CD14-positive monocyte (primary cell): ENCODE measurements at regions not wholly inside any gene's neighbourhood (a gene's known extent, or its start where the extent isn't known, plus 50 kb on each side); places are given as distances from the start of the nearest gene placed in this dataset.

Experiments used
- DNase-seq, 3 donors: peaks; one replicate each; pipeline ENCODE4 v3.0.0-alpha.2; 2011 to 2022
- H2AFZ ChIP-seq: 2 replicates; pipeline ENCODE4 v1.6.0; 2012; ENCODE audit warnings: mild to moderate bottlenecking, low read depth, low read length, inconsistent platforms; ENCODE audit not compliant: insufficient read depth, poor library complexity, severe bottlenecking
- H3K27ac ChIP-seq, 2 donors: 1 replicate in 1 of 2; 2 replicates in 1 of 2; pipeline ENCODE4 v1.5.1; 2012 to 2013; ENCODE audit warnings: low read length in 2 of 2, control low read depth in 1 of 2, inconsistent platforms in 1 of 2, low read depth in 1 of 2, mild to moderate bottlenecking in 1 of 2
- H3K27me3 ChIP-seq, 2 donors: one replicate each; pipeline versions ENCODE4 v1.6.0 to v1.6.1; 2011 to 2013; ENCODE audit warnings: low read length in 2 of 2; ENCODE audit not compliant: control insufficient read depth in 2 of 2, insufficient read depth in 2 of 2
- H3K36me3 ChIP-seq, 2 donors: replicated peaks in 1 of 2; 1 replicate in 1 of 2; 2 replicates in 1 of 2; pipeline versions ENCODE4 v1.5.1 to v1.6.1; 2012 to 2013; ENCODE audit warnings: low read length in 2 of 2, control low read depth in 1 of 2, inconsistent platforms in 1 of 2, mild to moderate bottlenecking in 1 of 2; ENCODE audit not compliant: insufficient read depth in 2 of 2, control insufficient read depth in 1 of 2
- H3K4me1 ChIP-seq, 2 donors: 1 replicate in 1 of 2; 2 replicates in 1 of 2; pipeline versions ENCODE4 v1.5.1 to v1.6.1; 2012 to 2013; ENCODE audit warnings: low read length in 2 of 2, control low read depth in 1 of 2, inconsistent platforms in 1 of 2, mild to moderate bottlenecking in 1 of 2, moderate library complexity in 1 of 2; ENCODE audit not compliant: insufficient read depth in 2 of 2, control insufficient read depth in 1 of 2
- H3K4me2 ChIP-seq: replicated peaks from 2 replicates; pipeline ENCODE3; 2012; ENCODE audit warnings: low read length, moderate library complexity, mild to moderate bottlenecking; ENCODE audit not compliant: poor library complexity, severe bottlenecking; ENCODE audit errors: extremely low read depth
- H3K4me3 ChIP-seq, 3 experiments: fragments of 200-600 bp in 1 of 3; sonication (generic) in 1 of 3; replicated peaks in 1 of 3; 1 replicate in 2 of 3; 2 replicates in 1 of 3; pipeline ENCODE4 v1.5.1; 2011 to 2013; ENCODE audit warnings: low read length in 3 of 3, mild to moderate bottlenecking in 3 of 3, control low read depth in 2 of 3, low read depth in 2 of 3, inconsistent platforms in 1 of 3, moderate library complexity in 1 of 3
- H3K79me2 ChIP-seq: 2 replicates; pipeline ENCODE4 v1.6.0; 2012; ENCODE audit warnings: mild to moderate bottlenecking, control low read depth, inconsistent platforms, low read length, moderate library complexity; ENCODE audit not compliant: insufficient read depth
- H3K9ac ChIP-seq: 2 replicates; pipeline ENCODE4 v1.6.0; 2017; ENCODE audit warnings: low read length, mild to moderate bottlenecking; ENCODE audit not compliant: insufficient read depth, poor library complexity, severe bottlenecking
- H3K9me3 ChIP-seq, 2 donors: replicated peaks in 1 of 2; 1 replicate in 1 of 2; 2 replicates in 1 of 2; pipeline versions ENCODE4 v1.5.1 to v1.6.1; 2012 to 2013; ENCODE audit warnings: low read length in 2 of 2, control low read depth in 1 of 2; ENCODE audit not compliant: control insufficient read depth in 1 of 2, insufficient read depth in 1 of 2
- H4K20me1 ChIP-seq: 2 replicates; pipeline ENCODE4 v1.6.0; 2012; ENCODE audit warnings: mild to moderate bottlenecking, low read length, control low read depth, moderate library complexity; ENCODE audit not compliant: insufficient read depth
- H3K27ac Mint-ChIP-seq, 7 donors: one replicate each; pipeline ENCODE4 v1.8.0; 2020; ENCODE audit warnings: mild to moderate bottlenecking in 7 of 7, mixed read lengths in 7 of 7, moderate library complexity in 6 of 7, inconsistent platforms in 2 of 7
- H3K27me3 Mint-ChIP-seq, 3 donors: one replicate each; pipeline ENCODE4 v1.8.0; 2021 to 2022; ENCODE audit warnings: low read depth in 3 of 3, mild to moderate bottlenecking in 3 of 3, mixed read lengths in 3 of 3, moderate library complexity in 3 of 3, inconsistent platforms in 1 of 3
- H3K36me3 Mint-ChIP-seq, 2 donors: one replicate each; pipeline ENCODE4 v1.8.0; 2020; ENCODE audit warnings: mixed read lengths in 2 of 2, inconsistent platforms in 1 of 2, mild to moderate bottlenecking in 1 of 2
- H3K4me1 Mint-ChIP-seq: one replicate; pipeline ENCODE4 v1.8.0; 2020; ENCODE audit warnings: mild to moderate bottlenecking, mixed read lengths
- H3K4me3 Mint-ChIP-seq, 2 donors: one replicate each; pipeline ENCODE4 v1.8.0; 2020; ENCODE audit warnings: mild to moderate bottlenecking in 2 of 2, mixed read lengths in 2 of 2, moderate library complexity in 1 of 2
- H3K9me3 Mint-ChIP-seq, 7 donors: one replicate each; pipeline ENCODE4 v1.8.0; 2020 to 2022; ENCODE audit warnings: mixed read lengths in 7 of 7, mild to moderate bottlenecking in 6 of 7, moderate library complexity in 6 of 7, inconsistent platforms in 2 of 7
- WGBS: methylation state at CpG from one replicate; pipeline ENCODE4 v1.1.5; 2013; ENCODE audit warnings: missing lambda C conversion rate; ENCODE audit not compliant: insufficient coverage; 5-methylcytosine and 5-hydroxymethylcytosine counted together
- intact Hi-C, 2 donors: fragments of 100-400 bp; cut with micrococcal nuclease; formaldehyde crosslinking; loops; one replicate each; pipeline versions ENCODE4 v1.15.0 to v1.15.1; 2023
- TF ChIP-seq, protein P1 (sequence below): fragments of 200-600 bp; IDR thresholded peaks from one replicate; pipeline ENCODE4 v1.8.0; 2022; ENCODE audit warnings: antibody characterized with exemption, mild to moderate bottlenecking

GRCh38 chr1:115224636-115225035, 113.4 kb downstream of the NGF start:
- 100% methylated on average over 1 of the region's 2 CpGs for WGBS
- Histone ChIP-seq H3K9ac (no peak overlapping the region), H3K27me3 (no peaks in the 10 kb centered on the region), H3K36me3 (no peaks in the 10 kb centered on the region), H3K4me3 (no peak overlapping the region), H3K4me2 (no peak overlapping the region), H3K27ac (no peak overlapping the region), H3K79me2 (no peaks in the 10 kb centered on the region), H4K20me1 (no peaks in the 10 kb centered on the region), H2AFZ (no peak overlapping the region), H3K9me3 (no peaks in the 10 kb centered on the region), H3K4me1 (no peaks in the 10 kb centered on the region)
- H3K4me3 Mint-ChIP-seq, result no peak overlapping the region
- H3K4me1 Mint-ChIP-seq, result no peaks in the 10 kb centered on the region
- no peak for DNase-seq
- peaks cover 2 to 4% (median 3%) of the 10 kb centered on the region in 3 donors for H3K27me3 Mint-ChIP-seq
- TF ChIP-seq, protein P1, sequence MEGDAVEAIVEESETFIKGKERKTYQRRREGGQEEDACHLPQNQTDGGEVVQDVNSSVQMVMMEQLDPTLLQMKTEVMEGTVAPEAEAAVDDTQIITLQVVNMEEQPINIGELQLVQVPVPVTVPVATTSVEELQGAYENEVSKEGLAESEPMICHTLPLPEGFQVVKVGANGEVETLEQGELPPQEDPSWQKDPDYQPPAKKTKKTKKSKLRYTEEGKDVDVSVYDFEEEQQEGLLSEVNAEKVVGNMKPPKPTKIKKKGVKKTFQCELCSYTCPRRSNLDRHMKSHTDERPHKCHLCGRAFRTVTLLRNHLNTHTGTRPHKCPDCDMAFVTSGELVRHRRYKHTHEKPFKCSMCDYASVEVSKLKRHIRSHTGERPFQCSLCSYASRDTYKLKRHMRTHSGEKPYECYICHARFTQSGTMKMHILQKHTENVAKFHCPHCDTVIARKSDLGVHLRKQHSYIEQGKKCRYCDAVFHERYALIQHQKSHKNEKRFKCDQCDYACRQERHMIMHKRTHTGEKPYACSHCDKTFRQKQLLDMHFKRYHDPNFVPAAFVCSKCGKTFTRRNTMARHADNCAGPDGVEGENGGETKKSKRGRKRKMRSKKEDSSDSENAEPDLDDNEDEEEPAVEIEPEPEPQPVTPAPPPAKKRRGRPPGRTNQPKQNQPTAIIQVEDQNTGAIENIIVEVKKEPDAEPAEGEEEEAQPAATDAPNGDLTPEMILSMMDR, result no peak
- intact Hi-C loops, result no loop called here
- H3K36me3 Mint-ChIP-seq, result no peaks in the 10 kb centered on the region
- H3K9me3 Mint-ChIP-seq, result peaks cover 0 to 6% (median 2%) of the 10 kb centered on the region in 7 donors
- H3K27ac Mint-ChIP-seq, result no peak overlapping the region

GRCh38 chr1:115222616-115223402, 115.2 kb downstream of the NGF start:
- H3K27ac Mint-ChIP-seq, result no peak overlapping the region
- no peaks in the 10 kb centered on the region for H3K79me2 ChIP-seq
- no peak overlapping the region for H3K4me2 ChIP-seq
- intact Hi-C loops, result no loop called here
- H3K4me1 ChIP-seq, result no peaks in the 10 kb centered on the region
- WGBS, result no CpG with 5 or more reads among the region's 3 CpGs
- H3K36me3 Mint-ChIP-seq, result no peaks in the 10 kb centered on the region
- no peaks in the 10 kb centered on the region for H3K36me3 ChIP-seq
- no peaks in the 10 kb centered on the region for H4K20me1 ChIP-seq
- H3K9ac ChIP-seq, result no peak overlapping the region
- H3K9me3 ChIP-seq, result no peaks in the 10 kb centered on the region
- H3K4me3 ChIP-seq, result no peak overlapping the region
- H3K4me3 Mint-ChIP-seq, result no peak overlapping the region
- TF ChIP-seq, protein P1, result no peak
- no peak for DNase-seq
- peaks cover 0 to 6% (median 2%) of the 10 kb centered on the region in 7 donors for H3K9me3 Mint-ChIP-seq
- H3K4me1 Mint-ChIP-seq, result no peaks in the 10 kb centered on the region
- no peak overlapping the region for H3K27ac ChIP-seq
- no peaks in the 10 kb centered on the region for H3K27me3 ChIP-seq
- H2AFZ ChIP-seq, result no peak overlapping the region
- H3K27me3 Mint-ChIP-seq, result peaks cover 3 to 6% (median 5%) of the 10 kb centered on the region in 3 donors
